ENCODE measurements at regions not wholly inside any gene's neighbourhood (a gene's known extent, or its start where the extent isn't known, plus 50 kb on each side); places are given as distances from the start of the nearest gene placed in this dataset.

DNA sequence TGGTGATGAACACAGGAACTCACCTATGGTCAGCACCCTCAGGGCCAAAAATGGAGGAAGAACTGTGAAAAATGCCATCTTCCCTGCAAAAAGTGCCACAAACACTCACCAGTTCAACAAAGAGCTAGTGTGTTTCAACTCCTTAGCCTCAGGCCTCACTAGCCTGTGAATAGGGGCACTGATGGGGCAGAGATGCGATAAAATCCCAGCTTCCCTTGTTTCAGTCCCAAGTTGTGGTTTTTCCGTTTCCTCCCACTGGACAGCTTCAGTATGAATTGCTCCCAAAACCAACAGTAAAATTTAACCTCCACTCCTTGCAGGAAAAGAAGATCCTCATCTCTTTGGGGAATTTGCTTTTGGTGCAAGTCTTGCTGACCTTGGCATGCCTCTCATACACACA is 117.4 kb upstream of the ADAMTS9 start:
- BruUV-seq (replicated peaks) = no TSS peak
- ChIA-PET RAD21 (ENCODE audit: unreplicated experiment) (no interaction called here), SMC1A (ENCODE audit: uncharacterized antibody, unreplicated experiment) (no interaction called here), POLR2A (no interaction called here), CTCF (no interaction called here)
- DNase-seq (ENCODE audit: low read depth, low spot score) (no peak), ATAC-seq (no peak), FAIRE-seq (no peak)
- Histone ChIP-seq H3K9ac (ENCODE audit: control insufficient read depth, insufficient read depth, low read length) (no peak overlapping the region), H3K27ac (ENCODE audit: control insufficient read depth, insufficient read depth) (no peak overlapping the region), H3K27me3 (replicated peaks in 1 of 2; ENCODE audit: control insufficient read depth in 2 of 2, insufficient read depth in 2 of 2, low read length in 1 of 2) (no peaks in the 10 kb centered on the region), H3K4me3 (no peak overlapping the region), H3K36me3 (ENCODE audit: control insufficient read depth in 2 of 2, insufficient read depth in 2 of 2, low read length in 1 of 2) (no peaks in the 10 kb centered on the region), H3K79me2 (ENCODE audit: control insufficient read depth, insufficient read depth, low read length) (no peaks in the 10 kb centered on the region), H3K9me3 (replicated peaks; ENCODE audit: control insufficient read depth, insufficient read depth, low read length) (no peaks in the 10 kb centered on the region), H3K4me2 (ENCODE audit: control insufficient read depth, insufficient read depth) (no peak overlapping the region), H4K20me1 (ENCODE audit: control insufficient read depth, insufficient read depth) (no peaks in the 10 kb centered on the region), H2AFZ (ENCODE audit: control insufficient read depth, low read depth, low read length) (no peak overlapping the region), H3K4me1 (ENCODE audit: control insufficient read depth, insufficient read depth, low read length) (no peaks in the 10 kb centered on the region)
- WGBS (ENCODE audit: insufficient coverage, insufficient replicate concordance, low lambda C conversion rate, missing lambda C conversion rate) = 53% methylated on average over 2 of the region's 2 CpGs
- intact Hi-C loops (cut with micrococcal nuclease; ENCODE audit: unreplicated experiment) = no loop called here
- TF ChIP-seq SIX5 (IDR thresholded peaks at IDR 0.05; ENCODE audit: low read depth, low read length, severe bottlenecking) = no peak
- TF ChIP-seq ZNF217 (IDR thresholded peaks at IDR 0.05) = no peak
- no peak for TF ChIP-seq SPI1 (IDR thresholded peaks at IDR 0.05; ENCODE audit: borderline replicate concordance, insufficient read depth, low read depth, low read length)
- no peak for TF ChIP-seq RCOR1 (conservative IDR thresholded peaks at IDR 0.05; ENCODE audit: low read depth, low read length)
- TF ChIP-seq, protein P1, sequence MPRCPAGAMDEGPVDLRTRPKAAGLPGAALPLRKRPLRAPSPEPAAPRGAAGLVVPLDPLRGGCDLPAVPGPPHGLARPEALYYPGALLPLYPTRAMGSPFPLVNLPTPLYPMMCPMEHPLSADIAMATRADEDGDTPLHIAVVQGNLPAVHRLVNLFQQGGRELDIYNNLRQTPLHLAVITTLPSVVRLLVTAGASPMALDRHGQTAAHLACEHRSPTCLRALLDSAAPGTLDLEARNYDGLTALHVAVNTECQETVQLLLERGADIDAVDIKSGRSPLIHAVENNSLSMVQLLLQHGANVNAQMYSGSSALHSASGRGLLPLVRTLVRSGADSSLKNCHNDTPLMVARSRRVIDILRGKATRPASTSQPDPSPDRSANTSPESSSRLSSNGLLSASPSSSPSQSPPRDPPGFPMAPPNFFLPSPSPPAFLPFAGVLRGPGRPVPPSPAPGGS (IDR thresholded peaks at IDR 0.05; ENCODE audit: borderline replicate concordance, insufficient read depth, low read depth, low read length, poor library complexity, severe bottlenecking) = no peak
- no peak for TF ChIP-seq SUZ12 (IDR thresholded peaks at IDR 0.05; ENCODE audit: unreplicated experiment)
- no peak for TF ChIP-seq NRF1 (conservative IDR thresholded peaks at IDR 0.05; ENCODE audit: low read depth, low read length)
- no peak for TF ChIP-seq RB1 (IDR thresholded peaks at IDR 0.05; ENCODE audit: borderline replicate concordance)
- no peak for TF ChIP-seq TAF1 (IDR thresholded peaks at IDR 0.05; ENCODE audit: borderline replicate concordance, low read depth, low read length)
- TF ChIP-seq MEF2A (IDR thresholded peaks at IDR 0.05; ENCODE audit: insufficient read depth, low read depth, low read length) = no peak
- no peak for TF ChIP-seq BRCA1 (IDR thresholded peaks at IDR 0.05; ENCODE audit: low read depth, low read length)
- in situ Hi-C loops (cut with MboI) = no loop called here

Data from GM12878 (cell line).